ENCODE measurements at regions not wholly inside any gene's neighbourhood (a gene's known extent, or its start where the extent isn't known, plus 50 kb on each side); places are given as distances from the start of the nearest gene placed in this dataset.

GRCh38 chr20:50304501-50304856, 113.8 kb downstream of the CEBPB start:
- Histone ChIP-seq H3K36me3 (no peaks in the 10 kb centered on the region), H3K4me1 (peaks cover 34 to 61% (median 52%) of the 10 kb centered on the region in 3 donors), H3K9me3 (no peaks in the 10 kb centered on the region), H3K27ac (peak overlapping the region; percentile 46 to 94 (median 86)), H3K27me3 (no peaks in the 10 kb centered on the region), H3K4me3 (no peak overlapping the region)
- DNase-seq: no peak
- 50 to 69% methylated on average over 9 to 10 of the region's 10 CpGs for WGBS, 2 donors
- TF ChIP-seq POLR2A (IDR thresholded peaks at IDR 0.05) (no peak), CTCF (IDR thresholded peaks at IDR 0.05) (no peak)
- intact Hi-C loops (cut with DNase I): no loop called here

- Histone ChIP-seq H3K27me3 (no peaks in the 10 kb centered on the region), H3K9me3 (no peaks in the 10 kb centered on the region), H3K27ac (peak overlapping the region; percentile 46 to 94 (median 86)), H3K4me3 (no peak overlapping the region), H3K4me1 (peaks cover 34 to 67% (median 52%) of the 10 kb centered on the region in 3 donors), H3K36me3 (no peaks in the 10 kb centered on the region)
- intact Hi-C loops (cut with DNase I): no loop called here
- TF ChIP-seq POLR2A (IDR thresholded peaks at IDR 0.05) (peak in 1 of 4 donors; percentile 33), CTCF (IDR thresholded peaks at IDR 0.05) (no peak)
- WGBS, 2 donors: 58 to 73% methylated on average over 4 to 5 of the region's 14 CpGs
- no peak for DNase-seq
These were observed 114.4 kb downstream of the CEBPB start for GRCh38 chr20:50304923-50305635.

GRCh38 chr20:50305636-50306477, 115.2 kb downstream of the CEBPB start:
- WGBS, 2 donors: 51 to 69% methylated on average over 19 of the region's 19 CpGs
- Histone ChIP-seq H3K4me3 (no peak overlapping the region), H3K4me1 (peaks cover 34 to 67% (median 52%) of the 10 kb centered on the region in 3 donors), H3K27me3 (no peaks in the 10 kb centered on the region), H3K27ac (peak overlapping the region; percentile 46 to 94 (median 86)), H3K36me3 (no peaks in the 10 kb centered on the region), H3K9me3 (no peaks in the 10 kb centered on the region)
- TF ChIP-seq CTCF (IDR thresholded peaks at IDR 0.05) (no peak), POLR2A (IDR thresholded peaks at IDR 0.05) (no peak)
- intact Hi-C loops (cut with DNase I): no loop called here
- DNase-seq: no peak

- Histone ChIP-seq H3K27me3 (no peaks in the 10 kb centered on the region), H3K27ac (peak overlapping the region; percentile 46 to 94 (median 86)), H3K4me3 (no peak overlapping the region), H3K36me3 (no peaks in the 10 kb centered on the region), H3K4me1 (peaks cover 34 to 69% (median 52%) of the 10 kb centered on the region in 3 donors), H3K9me3 (no peaks in the 10 kb centered on the region)
- TF ChIP-seq CTCF (IDR thresholded peaks at IDR 0.05): no peak
- no peak for TF ChIP-seq POLR2A (IDR thresholded peaks at IDR 0.05)
- 81 to 90% methylated on average over 8 to 9 of the region's 13 CpGs for WGBS, 2 donors
- intact Hi-C loops (cut with DNase I): no loop called here
- DNase-seq: no peak
These were observed 116.1 kb downstream of the CEBPB start for GRCh38 chr20:50306478-50307423.
